Fibroblast of lung (primary cell): ENCODE measurements at regions not wholly inside any gene's neighbourhood (a gene's known extent, or its start where the extent isn't known, plus 50 kb on each side); places are given as distances from the start of the nearest gene placed in this dataset.
A peak's percentile ranks its signal among the peaks of the same experiment; 100 is the strongest.

Experiments
- DNase-seq, 2 donors: peaks; one replicate each; pipeline versions ENCODE4 v3.0.0 to v3.0.0-alpha.2; 2010; ENCODE audit warnings: low read depth in 2 of 2
- H2AFZ ChIP-seq: 2 replicates; pipeline ENCODE4 v1.5.1; 2012; ENCODE audit warnings: low read length, control low read depth, inconsistent platforms
- H3K27ac ChIP-seq: 2 replicates; pipeline ENCODE4 v1.5.1; 2011; ENCODE audit warnings: low read length, control low read depth; ENCODE audit not compliant: insufficient read depth
- H3K27me3 ChIP-seq: 2 replicates; pipeline ENCODE4 v1.5.1; 2011; ENCODE audit warnings: mild to moderate bottlenecking, low read length; ENCODE audit not compliant: control insufficient read depth, insufficient read depth
- H3K36me3 ChIP-seq: 2 replicates; pipeline ENCODE4 v1.5.1; 2011; ENCODE audit warnings: low read length; ENCODE audit not compliant: control insufficient read depth, insufficient read depth
- H3K4me1 ChIP-seq: 2 replicates; pipeline ENCODE4 v1.5.1; 2011; ENCODE audit warnings: low read length; ENCODE audit not compliant: control insufficient read depth, insufficient read depth; ENCODE audit errors: extremely low read depth
- H3K4me2 ChIP-seq: 2 replicates; pipeline ENCODE4 v1.5.1; 2011; ENCODE audit warnings: low read length, control low read depth; ENCODE audit not compliant: insufficient read depth; ENCODE audit errors: extremely low read depth
- H3K4me3 ChIP-seq, 4 experiments: fragments of 200-600 bp in 1 of 4; sonication (generic) in 1 of 4; replicated peaks in 1 of 4; 2 replicates each; pipeline ENCODE4 v1.5.1; 2011 to 2016; ENCODE audit warnings: low read length in 4 of 4, low read depth in 3 of 4, mild to moderate bottlenecking in 3 of 4, control low read depth in 2 of 4, inconsistent platforms in 1 of 4, mixed read lengths in 1 of 4; ENCODE audit not compliant: insufficient read depth in 1 of 4; ENCODE audit errors: control extremely low read depth in 1 of 4
- H3K79me2 ChIP-seq: 2 replicates; pipeline ENCODE4 v1.5.1; 2012; ENCODE audit warnings: mild to moderate bottlenecking, low read length, inconsistent platforms; ENCODE audit not compliant: control insufficient read depth, insufficient read depth
- H3K9ac ChIP-seq: 2 replicates; pipeline ENCODE4 v1.5.1; 2011; ENCODE audit warnings: mild to moderate bottlenecking, low read length, control low read depth; ENCODE audit not compliant: insufficient read depth
- H3K9me3 ChIP-seq: 2 replicates; pipeline ENCODE4 v1.5.1; 2012; ENCODE audit warnings: low read depth, low read length; ENCODE audit not compliant: control insufficient read depth, insufficient read depth
- H4K20me1 ChIP-seq: 2 replicates; pipeline ENCODE4 v1.5.1; 2011; ENCODE audit warnings: low read length; ENCODE audit not compliant: control insufficient read depth, insufficient read depth; ENCODE audit errors: extremely low read depth
- EZH2 ChIP-seq: IDR thresholded peaks from 2 replicates; pipeline ENCODE4 v1.5.1; 2012; ENCODE audit warnings: low read length, control low read depth, mild to moderate bottlenecking; ENCODE audit errors: missing control alignments
- TF ChIP-seq, protein P1 (sequence below), 2 donors: IDR thresholded peaks in 1 of 2; conservative IDR thresholded peaks in 1 of 2; 1 replicate in 1 of 2; 2 replicates in 1 of 2; pipeline ENCODE4 v1.5.1; 2011 to 2012; ENCODE audit warnings: low read length in 2 of 2, control low read depth in 1 of 2, inconsistent platforms in 1 of 2, low read depth in 1 of 2, mild to moderate bottlenecking in 1 of 2

DNA sequence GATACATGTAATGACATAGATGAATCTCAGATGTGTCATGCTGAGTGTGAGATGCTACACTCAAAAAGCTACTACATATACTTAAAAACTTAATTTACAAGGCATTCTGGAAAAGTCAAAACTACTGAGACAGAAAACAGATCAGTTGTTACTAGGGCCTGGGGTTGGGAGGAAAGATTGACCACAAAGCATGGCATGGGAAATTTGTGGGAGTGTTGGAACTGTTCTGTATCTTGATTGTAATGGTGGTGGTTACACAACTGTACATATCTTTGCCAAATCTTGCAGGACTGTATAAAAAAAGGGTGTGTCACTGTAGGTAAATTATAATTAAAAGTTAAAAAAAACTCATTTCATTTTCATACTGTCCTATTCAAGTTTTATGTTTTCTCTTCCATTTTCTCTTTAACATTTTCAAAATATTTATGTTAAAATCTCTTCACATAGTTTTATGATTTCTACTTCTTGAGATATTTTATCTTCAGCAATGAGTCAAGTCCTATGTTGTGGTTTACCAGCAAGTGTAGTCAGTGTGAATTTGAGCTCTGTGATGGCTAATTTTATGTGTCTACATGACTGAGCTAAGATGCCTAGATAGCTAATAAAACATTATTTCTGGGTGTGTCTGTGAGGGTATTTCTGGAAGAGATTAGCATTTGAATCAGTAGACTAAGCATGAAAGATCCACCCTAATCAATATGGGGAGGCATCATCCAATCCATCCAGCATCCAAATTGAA, 58.6 kb upstream of the VRK2 start:
- DNase-seq, result peak in 1 of 2 donors; percentile 72

DNA sequence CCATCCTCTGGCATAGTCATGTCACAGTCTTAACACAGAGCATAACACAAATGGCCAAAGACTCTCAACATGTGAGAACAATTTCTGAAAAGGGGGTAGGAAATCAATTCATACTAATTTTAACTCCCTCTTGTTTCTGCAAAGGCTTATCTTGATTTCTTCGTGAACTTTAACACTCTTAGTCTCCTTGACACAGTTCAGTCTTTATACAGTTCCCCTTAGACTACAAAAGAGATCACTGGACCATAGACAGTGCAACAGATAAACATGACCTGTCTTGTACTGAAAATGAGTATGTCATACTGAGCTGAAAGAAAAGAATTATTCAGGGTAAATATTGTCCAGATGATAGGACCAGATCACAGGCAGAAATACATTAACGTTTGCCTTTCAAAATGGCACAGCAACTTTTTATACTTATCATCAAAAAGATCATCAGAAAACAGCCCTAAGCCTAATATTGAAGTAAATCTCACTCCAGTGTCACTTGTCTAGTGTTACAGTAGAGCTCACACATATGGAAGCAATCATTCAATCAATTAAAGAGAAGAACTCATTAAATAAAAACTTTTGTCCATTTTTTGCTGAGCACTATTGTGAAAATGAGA, 56.4 kb upstream of the VRK2 start:
- no peak overlapping the region for H3K9ac ChIP-seq
- H2AFZ ChIP-seq, result no peak overlapping the region
- H3K36me3 ChIP-seq, result no peaks in the 10 kb centered on the region
- H3K27ac ChIP-seq, result no peak overlapping the region
- H3K4me3 ChIP-seq, result no peak overlapping the region
- no peak overlapping the region for H3K4me2 ChIP-seq
- H3K9me3 ChIP-seq, result no peaks in the 10 kb centered on the region
- no peaks in the 10 kb centered on the region for H3K27me3 ChIP-seq
- no peaks in the 10 kb centered on the region for H3K4me1 ChIP-seq
- H4K20me1 ChIP-seq, result no peaks in the 10 kb centered on the region
- H3K79me2 ChIP-seq, result no peaks in the 10 kb centered on the region
- no peak for DNase-seq
- TF ChIP-seq EZH2, result no peak
- TF ChIP-seq, protein P1, sequence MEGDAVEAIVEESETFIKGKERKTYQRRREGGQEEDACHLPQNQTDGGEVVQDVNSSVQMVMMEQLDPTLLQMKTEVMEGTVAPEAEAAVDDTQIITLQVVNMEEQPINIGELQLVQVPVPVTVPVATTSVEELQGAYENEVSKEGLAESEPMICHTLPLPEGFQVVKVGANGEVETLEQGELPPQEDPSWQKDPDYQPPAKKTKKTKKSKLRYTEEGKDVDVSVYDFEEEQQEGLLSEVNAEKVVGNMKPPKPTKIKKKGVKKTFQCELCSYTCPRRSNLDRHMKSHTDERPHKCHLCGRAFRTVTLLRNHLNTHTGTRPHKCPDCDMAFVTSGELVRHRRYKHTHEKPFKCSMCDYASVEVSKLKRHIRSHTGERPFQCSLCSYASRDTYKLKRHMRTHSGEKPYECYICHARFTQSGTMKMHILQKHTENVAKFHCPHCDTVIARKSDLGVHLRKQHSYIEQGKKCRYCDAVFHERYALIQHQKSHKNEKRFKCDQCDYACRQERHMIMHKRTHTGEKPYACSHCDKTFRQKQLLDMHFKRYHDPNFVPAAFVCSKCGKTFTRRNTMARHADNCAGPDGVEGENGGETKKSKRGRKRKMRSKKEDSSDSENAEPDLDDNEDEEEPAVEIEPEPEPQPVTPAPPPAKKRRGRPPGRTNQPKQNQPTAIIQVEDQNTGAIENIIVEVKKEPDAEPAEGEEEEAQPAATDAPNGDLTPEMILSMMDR (conservative IDR thresholded peaks at IDR 0.05 in 1 of 2, IDR thresholded peaks at IDR 0.05 in 1 of 2; ENCODE audit: low read depth in 1 of 2, low read length in 2 of 2), result no peak

More for the DNA sequence above, 58.6 kb upstream of the VRK2 start:
- no peaks in the 10 kb centered on the region for H3K36me3 ChIP-seq
- no peak overlapping the region for H3K27ac ChIP-seq
- no peak overlapping the region for H2AFZ ChIP-seq
- H3K27me3 ChIP-seq, result no peaks in the 10 kb centered on the region
- no peak overlapping the region for H3K9ac ChIP-seq
- no peaks in the 10 kb centered on the region for H3K4me1 ChIP-seq
- TF ChIP-seq, protein P1 (conservative IDR thresholded peaks at IDR 0.05 in 1 of 2, IDR thresholded peaks at IDR 0.05 in 1 of 2; ENCODE audit: low read depth in 1 of 2, low read length in 2 of 2), result no peak
- TF ChIP-seq EZH2, result no peak
- no peaks in the 10 kb centered on the region for H3K79me2 ChIP-seq
- H3K9me3 ChIP-seq, result no peaks in the 10 kb centered on the region
- H3K4me2 ChIP-seq, result no peak overlapping the region
- H4K20me1 ChIP-seq, result no peaks in the 10 kb centered on the region
- H3K4me3 ChIP-seq, result no peak overlapping the region
